Glutamatergic neuron (in vitro differentiated cells): ENCODE measurements at regions not wholly inside any gene's neighbourhood (a gene's known extent, or its start where the extent isn't known, plus 50 kb on each side); places are given as distances from the start of the nearest gene placed in this dataset.
A peak's percentile ranks its signal among the peaks of the same experiment; 100 is the strongest.

Experiments used
- DNase-seq: peaks from one replicate; pipeline ENCODE4 v3.0.0; 2022
- H3K27ac Mint-ChIP-seq: one replicate; pipeline ENCODE4 v1.8.0; 2020; ENCODE audit warnings: mild to moderate bottlenecking, mixed read lengths, inconsistent platforms; ENCODE audit not compliant: unreplicated experiment
- H3K27me3 Mint-ChIP-seq: one replicate; pipeline ENCODE4 v1.8.0; 2020; ENCODE audit warnings: mild to moderate bottlenecking, moderate library complexity, mixed read lengths, inconsistent platforms; ENCODE audit not compliant: unreplicated experiment
- H3K36me3 Mint-ChIP-seq: one replicate; pipeline ENCODE4 v1.8.0; 2020; ENCODE audit warnings: mild to moderate bottlenecking, mixed read lengths, inconsistent platforms; ENCODE audit not compliant: unreplicated experiment
- H3K4me1 Mint-ChIP-seq: one replicate; pipeline ENCODE4 v1.8.0; 2020; ENCODE audit warnings: mild to moderate bottlenecking, low read depth, mixed read lengths, inconsistent platforms; ENCODE audit not compliant: unreplicated experiment
- H3K4me3 Mint-ChIP-seq: one replicate; pipeline ENCODE4 v1.8.0; 2020; ENCODE audit warnings: mild to moderate bottlenecking, mixed read lengths, inconsistent platforms; ENCODE audit not compliant: unreplicated experiment
- H3K9me3 Mint-ChIP-seq: one replicate; pipeline ENCODE4 v1.8.0; 2020; ENCODE audit warnings: mild to moderate bottlenecking, moderate library complexity, mixed read lengths, inconsistent platforms; ENCODE audit not compliant: unreplicated experiment
- CTCF ChIP-seq: fragments of 200-600 bp; sonication (generic); IDR thresholded peaks from one replicate; pipeline ENCODE4 v1.5.0; 2021; ENCODE audit not compliant: partially characterized antibody, unreplicated experiment

- Mint-ChIP-seq H3K4me1 (no peaks in the 10 kb centered on the region), H3K27me3 (peaks cover 5% of the 10 kb centered on the region), H3K27ac (no peak overlapping the region), H3K9me3 (peaks cover 2% of the 10 kb centered on the region), H3K36me3 (peaks cover 38% of the 10 kb centered on the region), H3K4me3 (no peak overlapping the region)
- TF ChIP-seq CTCF: peak; percentile 56
- DNase-seq: no peak
Measured at GRCh38 chr5:28014779-28015178, 976.4 kb upstream of the CDH9 start.

GRCh38 chr5:28012538-28012937, 974.2 kb upstream of the CDH9 start:
- DNase-seq: no peak
- peaks cover 2% of the 10 kb centered on the region for H3K9me3 Mint-ChIP-seq
- H3K27me3 Mint-ChIP-seq: peaks cover 5% of the 10 kb centered on the region
- H3K4me3 Mint-ChIP-seq: no peak overlapping the region
- peaks cover 38% of the 10 kb centered on the region for H3K36me3 Mint-ChIP-seq
- no peaks in the 10 kb centered on the region for H3K4me1 Mint-ChIP-seq
- TF ChIP-seq CTCF: no peak
- H3K27ac Mint-ChIP-seq: no peak overlapping the region

- TF ChIP-seq CTCF: no peak
- no peak for DNase-seq
- H3K36me3 Mint-ChIP-seq: peaks cover 28% of the 10 kb centered on the region
- H3K27me3 Mint-ChIP-seq: peaks cover 5% of the 10 kb centered on the region
- no peak overlapping the region for H3K27ac Mint-ChIP-seq
- no peaks in the 10 kb centered on the region for H3K4me1 Mint-ChIP-seq
- H3K9me3 Mint-ChIP-seq: no peaks in the 10 kb centered on the region
- no peak overlapping the region for H3K4me3 Mint-ChIP-seq
Measured at GRCh38 chr5:28009576-28009975, 971.2 kb upstream of the CDH9 start.

- Mint-ChIP-seq H3K9me3 (no peaks in the 10 kb centered on the region), H3K4me1 (no peaks in the 10 kb centered on the region), H3K27ac (no peak overlapping the region), H3K4me3 (no peak overlapping the region), H3K36me3 (no peaks in the 10 kb centered on the region), H3K27me3 (no peaks in the 10 kb centered on the region)
- TF ChIP-seq CTCF: no peak
- no peak for DNase-seq
Measured at GRCh38 chr5:27996665-27997064, 958.3 kb upstream of the CDH9 start.

GRCh38 chr5:27995867-27996266, 957.5 kb upstream of the CDH9 start:
- DNase-seq: no peak
- no peaks in the 10 kb centered on the region for H3K36me3 Mint-ChIP-seq
- no peak for TF ChIP-seq CTCF
- no peak overlapping the region for H3K27ac Mint-ChIP-seq
- H3K4me3 Mint-ChIP-seq: no peak overlapping the region
- H3K4me1 Mint-ChIP-seq: no peaks in the 10 kb centered on the region
- no peaks in the 10 kb centered on the region for H3K9me3 Mint-ChIP-seq
- H3K27me3 Mint-ChIP-seq: no peaks in the 10 kb centered on the region
